GM18519 (cell line): ENCODE measurements at regions not wholly inside any gene's neighbourhood (a gene's known extent, or its start where the extent isn't known, plus 50 kb on each side); places are given as distances from the start of the nearest gene placed in this dataset.

Experiments used
- ATAC-seq: cut with Tn5 transposase; IDR thresholded peaks from one replicate; pipeline ENCODE4 v1.9.1; 2021; ENCODE audit warnings: mild to moderate bottlenecking, moderate library complexity; ENCODE audit not compliant: unreplicated experiment, low FRiP score

DNA sequence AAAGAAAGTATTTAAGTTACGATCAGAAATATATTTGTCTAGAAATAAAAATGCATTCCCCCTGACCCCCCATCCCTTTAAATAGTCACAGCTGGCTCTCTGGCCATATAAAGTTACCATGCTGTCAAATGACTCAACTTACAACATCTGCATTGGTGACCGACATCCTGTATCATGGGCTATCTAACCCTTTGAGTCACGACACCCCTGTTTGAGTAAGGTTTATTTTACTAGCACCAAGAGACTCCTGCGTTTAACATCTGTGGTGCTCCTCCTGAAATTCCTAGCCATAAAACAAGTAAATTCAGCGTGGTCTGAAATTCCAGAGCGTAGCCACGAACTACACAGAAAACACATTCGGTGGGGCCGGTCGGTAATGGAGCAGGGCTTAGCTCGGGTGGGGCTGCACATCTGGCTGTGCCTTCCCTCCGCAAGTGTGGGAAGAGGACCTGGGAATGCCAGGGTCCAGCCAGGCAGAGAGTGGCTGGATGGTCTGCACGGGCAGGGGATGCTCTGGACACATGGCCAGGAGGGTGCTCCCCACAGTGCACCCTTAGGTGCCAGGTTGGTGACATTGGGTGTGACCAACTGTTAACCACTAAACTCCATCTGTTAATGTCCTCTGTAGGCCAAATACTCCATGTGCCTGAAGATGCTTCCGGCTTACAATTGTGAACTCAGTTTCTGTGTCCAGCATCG is 53.0 kb upstream of the CLDN14 start:
- no peak for ATAC-seq

GRCh38 chr21:36533468-36533848 is 53.5 kb upstream of the CLDN14 start:
- ATAC-seq, result no peak

DNA sequence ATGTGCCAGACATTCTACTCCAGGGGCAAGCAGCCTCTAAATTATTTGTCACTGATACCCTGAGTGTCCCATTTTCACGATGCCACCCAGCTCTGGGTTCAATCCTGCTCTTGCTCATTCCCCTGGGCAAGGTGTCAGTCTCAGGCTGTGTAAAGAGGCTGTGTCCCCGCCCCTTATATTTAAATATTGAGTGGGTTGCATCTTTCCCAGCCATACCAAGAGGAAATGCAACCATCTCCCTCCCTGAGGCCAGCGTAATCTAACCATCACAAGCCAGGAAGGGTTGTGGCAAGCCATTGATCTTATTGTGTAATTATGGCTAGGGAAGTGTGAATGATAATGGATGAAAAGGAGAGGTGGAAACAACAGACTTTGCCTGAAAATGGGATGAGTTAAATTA is 54.7 kb upstream of the CLDN14 start:
- no peak for ATAC-seq

DNA sequence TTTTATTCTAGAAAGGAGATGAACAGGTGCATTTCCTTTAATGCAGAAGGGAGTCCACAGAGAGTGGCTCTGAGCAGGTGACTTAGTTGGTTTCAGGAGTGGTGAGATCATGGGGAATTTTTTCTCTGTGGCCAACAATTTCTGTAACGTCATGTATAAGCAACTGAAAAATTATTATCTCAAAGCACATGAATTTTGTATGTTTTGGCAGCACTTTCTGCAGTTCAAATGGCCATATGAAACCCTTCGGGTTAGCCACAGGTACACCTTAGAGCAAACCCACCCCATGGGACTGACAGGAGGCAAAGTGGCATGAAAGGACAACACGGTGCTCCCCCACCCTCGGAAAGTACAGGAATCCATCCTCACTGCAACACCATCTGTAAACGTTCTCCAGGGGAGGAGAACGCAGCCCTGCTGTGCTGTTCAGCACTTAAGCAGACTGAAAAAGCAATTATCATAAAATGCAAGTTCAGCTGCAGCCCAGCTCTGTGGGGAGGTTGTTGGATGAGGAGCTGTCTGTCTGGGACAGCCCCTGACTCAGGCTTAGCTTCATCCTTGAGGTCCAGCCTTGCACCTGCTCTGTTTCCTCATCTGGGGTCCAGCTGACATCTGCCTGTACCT is 55.8 kb upstream of the CLDN14 start:
- ATAC-seq, result peak; percentile 49

- ATAC-seq, result no peak
Observed at GRCh38 chr21:36538761-36539160, 58.8 kb upstream of the CLDN14 start.

GRCh38 chr21:36539434-36540150 is 59.7 kb upstream of the CLDN14 start:
- no peak for ATAC-seq

GRCh38 chr21:36540700-36541099 is 60.8 kb upstream of the CLDN14 start:
- no peak for ATAC-seq

DNA sequence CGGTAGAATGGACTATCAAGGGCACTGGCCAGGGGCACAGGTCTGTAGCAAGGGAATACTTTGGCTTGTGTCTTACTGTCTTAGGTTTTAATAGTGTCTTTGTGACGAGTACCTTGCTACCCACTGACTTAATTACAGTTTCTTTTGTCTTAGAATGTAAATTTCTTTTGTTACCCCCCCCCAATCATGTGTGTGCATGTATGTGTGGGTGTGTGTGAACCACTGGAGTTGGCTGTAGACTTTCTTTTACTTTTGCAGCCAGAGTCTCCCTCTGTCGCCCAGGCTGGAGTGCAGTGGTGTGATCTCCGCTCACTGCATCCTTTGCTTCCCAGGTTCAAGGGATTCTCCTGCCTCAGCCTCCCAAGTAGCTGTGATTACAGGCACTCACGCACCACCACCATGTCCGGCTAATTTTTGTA is 61.8 kb upstream of the CLDN14 start:
- ATAC-seq, result no peak

DNA sequence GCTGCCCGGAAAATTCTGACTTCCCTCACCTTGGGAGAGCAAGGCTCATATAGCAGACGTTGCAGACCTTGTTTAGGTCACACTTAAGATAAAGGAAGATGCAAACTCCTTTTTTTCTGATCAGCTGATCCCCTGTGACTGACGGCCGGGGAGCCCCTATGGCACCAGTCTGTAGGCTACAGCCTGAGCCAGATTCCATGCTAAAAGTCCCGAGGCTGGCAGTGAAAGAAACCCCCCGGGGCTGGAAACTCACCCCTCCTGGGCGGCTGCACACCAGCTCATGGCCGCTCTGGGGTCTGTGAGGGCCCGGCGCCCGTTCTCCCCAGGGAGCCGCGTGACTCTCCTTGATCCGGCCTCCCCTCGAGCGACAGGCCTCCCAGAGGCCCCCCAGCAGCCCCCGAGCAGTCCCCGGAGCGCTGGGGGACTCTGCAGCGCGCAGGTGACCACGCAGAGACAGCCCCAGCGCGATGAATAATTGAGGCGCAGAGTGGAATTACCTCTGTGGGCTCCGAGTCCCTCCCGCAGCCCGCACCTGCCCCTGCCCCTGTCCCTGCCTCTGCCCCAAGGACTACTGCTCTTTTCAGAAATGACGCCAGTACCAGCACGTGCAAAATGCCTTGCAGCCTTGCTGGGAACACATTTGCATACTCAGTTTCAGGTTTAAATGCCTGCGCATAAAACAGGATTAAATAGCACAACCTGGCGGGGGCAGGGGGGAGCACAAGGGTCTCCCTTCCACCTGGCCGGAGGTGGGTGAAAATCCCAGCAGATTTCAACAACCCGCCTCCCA is 62.6 kb upstream of the CLDN14 start:
- ATAC-seq, result no peak

- ATAC-seq, result no peak
Observed at GRCh38 chr21:36543924-36544323, 64.0 kb upstream of the CLDN14 start.

GRCh38 chr21:36544545-36544944 is 64.6 kb upstream of the CLDN14 start:
- no peak for ATAC-seq

- no peak for ATAC-seq
Observed at GRCh38 chr21:36545776-36546511, 66.0 kb upstream of the CLDN14 start.

DNA sequence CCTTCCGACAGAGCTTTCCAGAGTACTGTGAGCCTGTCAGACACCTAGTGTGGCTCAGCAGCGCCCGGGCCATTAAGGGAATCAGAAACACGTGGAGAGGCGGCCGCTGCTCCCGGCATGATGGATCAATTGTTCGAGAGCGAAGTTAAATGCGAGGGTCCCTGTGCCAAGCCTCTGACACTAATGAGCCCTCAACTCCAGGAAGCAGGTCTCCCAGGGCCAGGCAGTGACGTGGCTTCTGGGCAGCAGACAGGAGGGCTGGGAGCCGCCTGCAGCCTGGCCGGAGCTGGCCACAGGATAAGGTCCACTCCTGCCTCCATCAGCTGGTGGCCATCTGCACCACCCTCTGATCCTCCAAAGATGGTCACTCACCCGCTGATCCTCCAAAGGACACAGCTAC is 67.5 kb upstream of the CLDN14 start:
- no peak for ATAC-seq

- no peak for ATAC-seq
Observed at GRCh38 chr21:36548866-36549265, 68.9 kb upstream of the CLDN14 start.

DNA sequence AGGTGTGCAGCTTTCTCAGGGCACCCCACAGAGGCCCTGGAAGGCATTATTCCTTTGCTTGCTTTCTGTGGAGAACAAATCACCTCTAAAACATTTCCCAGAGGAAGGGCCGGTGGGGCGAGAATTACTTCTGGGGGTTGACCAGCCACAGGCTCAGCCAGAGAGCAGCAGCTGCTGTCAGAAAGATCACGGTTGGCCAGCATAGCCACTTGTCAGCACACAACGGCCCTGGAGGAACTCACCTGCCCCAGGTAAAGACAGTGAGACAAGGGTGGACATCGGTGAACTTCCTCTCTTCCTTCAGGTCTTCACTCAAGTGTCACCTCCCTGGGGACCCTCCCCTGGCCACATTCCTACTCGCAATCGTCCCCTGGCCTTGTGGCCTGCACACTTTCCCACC is 69.5 kb upstream of the CLDN14 start:
- ATAC-seq, result no peak

- ATAC-seq, result no peak
Observed at GRCh38 chr21:36550761-36551160, 70.8 kb upstream of the CLDN14 start.

DNA sequence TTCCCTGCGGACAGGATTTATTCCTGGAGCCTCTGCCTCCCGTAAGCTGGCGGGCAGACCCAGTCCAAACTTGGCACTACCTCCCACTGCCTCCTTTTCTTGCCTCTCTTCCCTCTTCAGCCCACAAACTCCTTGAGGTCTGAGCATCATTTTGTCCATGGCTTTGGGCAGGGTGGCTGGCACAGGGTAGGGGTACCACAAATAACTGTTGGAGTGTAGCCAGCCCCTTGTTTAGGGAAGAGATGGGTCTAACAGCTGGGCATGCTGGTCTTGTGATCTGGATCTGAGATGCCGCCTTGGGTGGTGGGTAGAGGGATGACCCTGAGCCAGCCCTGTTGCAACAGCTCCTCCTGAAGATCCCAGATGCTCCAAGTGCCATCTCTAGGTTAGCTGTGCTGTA is 71.4 kb upstream of the CLDN14 start:
- ATAC-seq, result no peak

- ATAC-seq, result no peak
Observed at GRCh38 chr21:36551731-36552433, 72.0 kb upstream of the CLDN14 start.

- no peak for ATAC-seq
Observed at GRCh38 chr21:36552434-36552785, 72.5 kb upstream of the CLDN14 start.

GRCh38 chr21:36553406-36553805 is 73.5 kb upstream of the CLDN14 start:
- ATAC-seq, result no peak
